ENCODE measurements at regions not wholly inside any gene's neighbourhood (a gene's known extent, or its start where the extent isn't known, plus 50 kb on each side); places are given as distances from the start of the nearest gene placed in this dataset.

DNA sequence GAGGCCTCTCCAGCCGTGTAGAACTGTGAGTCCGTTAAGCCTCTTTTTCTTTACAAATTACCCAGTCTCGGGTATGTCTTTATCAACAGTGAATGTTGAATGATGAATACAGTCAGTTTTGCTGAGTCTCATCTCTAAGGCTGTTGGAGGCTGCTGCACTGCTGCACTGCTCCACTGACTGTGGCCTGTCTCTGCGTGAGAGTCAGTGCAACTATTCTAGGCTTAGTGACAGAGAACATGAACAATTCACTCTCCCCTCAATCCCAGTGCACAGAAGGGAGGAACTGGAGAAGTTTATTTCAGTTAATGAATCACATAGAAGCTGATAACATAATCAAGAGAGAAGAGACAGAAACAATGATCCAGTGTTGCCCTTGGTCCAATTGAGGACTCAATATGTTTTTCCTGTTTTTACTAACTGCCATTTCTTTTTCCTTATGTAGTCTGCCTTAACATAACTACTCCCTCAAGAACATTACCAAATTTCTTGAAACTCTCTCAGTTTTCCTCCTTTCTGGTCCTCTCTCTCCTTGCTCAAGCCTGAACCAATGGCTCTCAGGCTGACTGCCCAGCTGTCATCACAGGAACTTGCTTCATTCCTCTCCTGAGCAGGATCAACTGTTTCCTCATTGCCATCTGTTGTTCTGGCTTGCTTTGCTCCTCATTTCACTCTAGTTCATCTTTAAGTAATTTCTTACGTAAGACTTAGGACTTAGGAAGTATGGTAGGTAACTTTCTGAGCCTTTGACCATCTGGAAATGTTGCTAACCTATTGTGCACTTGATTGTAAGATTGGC is 483.2 kb downstream of the METTL4 start:
- POLR2A ChIA-PET, result no interaction called here
- H3K9me3 Mint-ChIP-seq, result peaks cover 12% of the 10 kb centered on the region
- CTCF ChIA-PET, result no interaction called here
- H3K36me3 Mint-ChIP-seq, result 0 out of 2 replicates have a peak, but pooled peaks cover 3% of the 10 kb centered on the region
- TF ChIP-seq, protein P1, sequence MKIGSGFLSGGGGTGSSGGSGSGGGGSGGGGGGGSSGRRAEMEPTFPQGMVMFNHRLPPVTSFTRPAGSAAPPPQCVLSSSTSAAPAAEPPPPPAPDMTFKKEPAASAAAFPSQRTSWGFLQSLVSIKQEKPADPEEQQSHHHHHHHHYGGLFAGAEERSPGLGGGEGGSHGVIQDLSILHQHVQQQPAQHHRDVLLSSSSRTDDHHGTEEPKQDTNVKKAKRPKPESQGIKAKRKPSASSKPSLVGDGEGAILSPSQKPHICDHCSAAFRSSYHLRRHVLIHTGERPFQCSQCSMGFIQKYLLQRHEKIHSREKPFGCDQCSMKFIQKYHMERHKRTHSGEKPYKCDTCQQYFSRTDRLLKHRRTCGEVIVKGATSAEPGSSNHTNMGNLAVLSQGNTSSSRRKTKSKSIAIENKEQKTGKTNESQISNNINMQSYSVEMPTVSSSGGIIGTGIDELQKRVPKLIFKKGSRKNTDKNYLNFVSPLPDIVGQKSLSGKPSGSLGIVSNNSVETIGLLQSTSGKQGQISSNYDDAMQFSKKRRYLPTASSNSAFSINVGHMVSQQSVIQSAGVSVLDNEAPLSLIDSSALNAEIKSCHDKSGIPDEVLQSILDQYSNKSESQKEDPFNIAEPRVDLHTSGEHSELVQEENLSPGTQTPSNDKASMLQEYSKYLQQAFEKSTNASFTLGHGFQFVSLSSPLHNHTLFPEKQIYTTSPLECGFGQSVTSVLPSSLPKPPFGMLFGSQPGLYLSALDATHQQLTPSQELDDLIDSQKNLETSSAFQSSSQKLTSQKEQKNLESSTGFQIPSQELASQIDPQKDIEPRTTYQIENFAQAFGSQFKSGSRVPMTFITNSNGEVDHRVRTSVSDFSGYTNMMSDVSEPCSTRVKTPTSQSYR (CRISPR knock-in tag; IDR thresholded peaks at IDR 0.05), result no peak
- TF ChIP-seq TP53 (CRISPR knock-in tag; IDR thresholded peaks at IDR 0.05), result no peak
- TF ChIP-seq MYBL2 (CRISPR knock-in tag; IDR thresholded peaks at IDR 0.05), result no peak
- TF ChIP-seq, protein P2, sequence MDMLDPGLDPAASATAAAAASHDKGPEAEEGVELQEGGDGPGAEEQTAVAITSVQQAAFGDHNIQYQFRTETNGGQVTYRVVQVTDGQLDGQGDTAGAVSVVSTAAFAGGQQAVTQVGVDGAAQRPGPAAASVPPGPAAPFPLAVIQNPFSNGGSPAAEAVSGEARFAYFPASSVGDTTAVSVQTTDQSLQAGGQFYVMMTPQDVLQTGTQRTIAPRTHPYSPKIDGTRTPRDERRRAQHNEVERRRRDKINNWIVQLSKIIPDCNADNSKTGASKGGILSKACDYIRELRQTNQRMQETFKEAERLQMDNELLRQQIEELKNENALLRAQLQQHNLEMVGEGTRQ (CRISPR knock-in tag; IDR thresholded peaks at IDR 0.05), result no peak
- TF ChIP-seq, protein P3, sequence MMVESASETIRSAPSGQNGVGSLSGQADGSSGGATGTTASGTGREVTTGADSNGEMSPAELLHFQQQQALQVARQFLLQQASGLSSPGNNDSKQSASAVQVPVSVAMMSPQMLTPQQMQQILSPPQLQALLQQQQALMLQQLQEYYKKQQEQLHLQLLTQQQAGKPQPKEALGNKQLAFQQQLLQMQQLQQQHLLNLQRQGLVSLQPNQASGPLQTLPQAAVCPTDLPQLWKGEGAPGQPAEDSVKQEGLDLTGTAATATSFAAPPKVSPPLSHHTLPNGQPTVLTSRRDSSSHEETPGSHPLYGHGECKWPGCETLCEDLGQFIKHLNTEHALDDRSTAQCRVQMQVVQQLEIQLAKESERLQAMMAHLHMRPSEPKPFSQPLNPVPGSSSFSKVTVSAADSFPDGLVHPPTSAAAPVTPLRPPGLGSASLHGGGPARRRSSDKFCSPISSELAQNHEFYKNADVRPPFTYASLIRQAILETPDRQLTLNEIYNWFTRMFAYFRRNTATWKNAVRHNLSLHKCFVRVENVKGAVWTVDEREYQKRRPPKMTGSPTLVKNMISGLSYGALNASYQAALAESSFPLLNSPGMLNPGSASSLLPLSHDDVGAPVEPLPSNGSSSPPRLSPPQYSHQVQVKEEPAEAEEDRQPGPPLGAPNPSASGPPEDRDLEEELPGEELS (CRISPR knock-in tag; IDR thresholded peaks at IDR 0.05), result no peak
- no peak for TF ChIP-seq RELA (CRISPR knock-in tag; IDR thresholded peaks at IDR 0.05; ENCODE audit: borderline replicate concordance)
- TF ChIP-seq, protein P4, sequence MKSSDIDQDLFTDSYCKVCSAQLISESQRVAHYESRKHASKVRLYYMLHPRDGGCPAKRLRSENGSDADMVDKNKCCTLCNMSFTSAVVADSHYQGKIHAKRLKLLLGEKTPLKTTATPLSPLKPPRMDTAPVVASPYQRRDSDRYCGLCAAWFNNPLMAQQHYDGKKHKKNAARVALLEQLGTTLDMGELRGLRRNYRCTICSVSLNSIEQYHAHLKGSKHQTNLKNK (CRISPR knock-in tag; IDR thresholded peaks at IDR 0.05), result no peak
- TF ChIP-seq, protein P5, sequence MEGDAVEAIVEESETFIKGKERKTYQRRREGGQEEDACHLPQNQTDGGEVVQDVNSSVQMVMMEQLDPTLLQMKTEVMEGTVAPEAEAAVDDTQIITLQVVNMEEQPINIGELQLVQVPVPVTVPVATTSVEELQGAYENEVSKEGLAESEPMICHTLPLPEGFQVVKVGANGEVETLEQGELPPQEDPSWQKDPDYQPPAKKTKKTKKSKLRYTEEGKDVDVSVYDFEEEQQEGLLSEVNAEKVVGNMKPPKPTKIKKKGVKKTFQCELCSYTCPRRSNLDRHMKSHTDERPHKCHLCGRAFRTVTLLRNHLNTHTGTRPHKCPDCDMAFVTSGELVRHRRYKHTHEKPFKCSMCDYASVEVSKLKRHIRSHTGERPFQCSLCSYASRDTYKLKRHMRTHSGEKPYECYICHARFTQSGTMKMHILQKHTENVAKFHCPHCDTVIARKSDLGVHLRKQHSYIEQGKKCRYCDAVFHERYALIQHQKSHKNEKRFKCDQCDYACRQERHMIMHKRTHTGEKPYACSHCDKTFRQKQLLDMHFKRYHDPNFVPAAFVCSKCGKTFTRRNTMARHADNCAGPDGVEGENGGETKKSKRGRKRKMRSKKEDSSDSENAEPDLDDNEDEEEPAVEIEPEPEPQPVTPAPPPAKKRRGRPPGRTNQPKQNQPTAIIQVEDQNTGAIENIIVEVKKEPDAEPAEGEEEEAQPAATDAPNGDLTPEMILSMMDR (IDR thresholded peaks at IDR 0.05), result no peak
- TF ChIP-seq ELF4 (CRISPR knock-in tag; IDR thresholded peaks at IDR 0.05; ENCODE audit: low read depth), result no peak
- TF ChIP-seq NFATC4 (CRISPR knock-in tag; IDR thresholded peaks at IDR 0.05), result no peak
- TF ChIP-seq ESRRA (CRISPR knock-in tag; IDR thresholded peaks at IDR 0.05; ENCODE audit: borderline replicate concordance), result no peak
- no peak for TF ChIP-seq OVOL2 (CRISPR knock-in tag; IDR thresholded peaks at IDR 0.05; ENCODE audit: borderline replicate concordance)
- no peak for TF ChIP-seq CREB1 (CRISPR knock-in tag; IDR thresholded peaks at IDR 0.05)
- TF ChIP-seq, protein P6, sequence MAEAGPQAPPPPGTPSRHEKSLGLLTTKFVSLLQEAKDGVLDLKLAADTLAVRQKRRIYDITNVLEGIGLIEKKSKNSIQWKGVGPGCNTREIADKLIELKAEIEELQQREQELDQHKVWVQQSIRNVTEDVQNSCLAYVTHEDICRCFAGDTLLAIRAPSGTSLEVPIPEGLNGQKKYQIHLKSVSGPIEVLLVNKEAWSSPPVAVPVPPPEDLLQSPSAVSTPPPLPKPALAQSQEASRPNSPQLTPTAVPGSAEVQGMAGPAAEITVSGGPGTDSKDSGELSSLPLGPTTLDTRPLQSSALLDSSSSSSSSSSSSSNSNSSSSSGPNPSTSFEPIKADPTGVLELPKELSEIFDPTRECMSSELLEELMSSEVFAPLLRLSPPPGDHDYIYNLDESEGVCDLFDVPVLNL (CRISPR knock-in tag; IDR thresholded peaks at IDR 0.05; ENCODE audit: borderline replicate concordance, low read depth), result no peak
- TF ChIP-seq, protein P7, sequence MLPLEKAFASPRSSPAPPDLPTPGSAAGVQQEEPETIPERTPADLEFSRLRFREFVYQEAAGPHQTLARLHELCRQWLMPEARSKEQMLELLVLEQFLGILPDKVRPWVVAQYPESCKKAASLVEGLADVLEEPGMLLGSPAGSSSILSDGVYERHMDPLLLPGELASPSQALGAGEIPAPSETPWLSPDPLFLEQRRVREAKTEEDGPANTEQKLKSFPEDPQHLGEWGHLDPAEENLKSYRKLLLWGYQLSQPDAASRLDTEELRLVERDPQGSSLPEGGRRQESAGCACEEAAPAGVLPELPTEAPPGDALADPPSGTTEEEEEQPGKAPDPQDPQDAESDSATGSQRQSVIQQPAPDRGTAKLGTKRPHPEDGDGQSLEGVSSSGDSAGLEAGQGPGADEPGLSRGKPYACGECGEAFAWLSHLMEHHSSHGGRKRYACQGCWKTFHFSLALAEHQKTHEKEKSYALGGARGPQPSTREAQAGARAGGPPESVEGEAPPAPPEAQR (CRISPR knock-in tag; IDR thresholded peaks at IDR 0.05), result no peak
- H3K27ac Mint-ChIP-seq, result no peak overlapping the region
- no peak for DNase-seq (ENCODE audit: low spot score)
- no peak overlapping the region for H3K4me3 Mint-ChIP-seq
- peaks cover 11% of the 10 kb centered on the region for H3K4me1 Mint-ChIP-seq
- no peak for ATAC-seq
- no peaks in the 10 kb centered on the region; the same call in 1 of the 2 replicates for H3K27me3 Mint-ChIP-seq (ENCODE audit: low read depth)

All from WTC11 (cell line).